ENCODE measurements at regions not wholly inside any gene's neighbourhood (a gene's known extent, or its start where the extent isn't known, plus 50 kb on each side); places are given as distances from the start of the nearest gene placed in this dataset.

GRCh38 chr16:59849716-59850115 lies 1115.6 kb upstream of the GOT2 start:
- Histone ChIP-seq H3K79me2 (ENCODE audit: insufficient read depth) (no peaks in the 10 kb centered on the region), H3K9me3 (no peaks in the 10 kb centered on the region), H3K9me2 (no peaks in the 10 kb centered on the region), H3K36me3 (replicated peaks in 1 of 2; ENCODE audit: control insufficient read depth in 1 of 2, insufficient read depth in 2 of 2, low read length in 1 of 2) (no peaks in the 10 kb centered on the region), H3K4me1 (ENCODE audit: control insufficient read depth in 1 of 2, insufficient read depth in 2 of 2, low read depth in 1 of 2, low read length in 1 of 2) (no peaks in the 10 kb centered on the region), H3K27me3 (ENCODE audit: insufficient read depth) (no peaks in the 10 kb centered on the region), H3K9ac (no peak overlapping the region), H4K20me1 (ENCODE audit: insufficient read depth) (no peaks in the 10 kb centered on the region), H3K4me3 (ENCODE audit: low read depth in 2 of 2, low read length in 1 of 2) (no peak overlapping the region), H3K27ac (ENCODE audit: low read depth in 2 of 2, low read length in 1 of 2) (no peak overlapping the region), H2AFZ (ENCODE audit: low read depth) (no peak overlapping the region), H3F3A (replicated peaks; ENCODE audit: insufficient read depth) (no peaks in the 10 kb centered on the region), H3K4me2 (no peak overlapping the region)
- 55% methylated on average over 4 of the region's 4 CpGs for WGBS (ENCODE audit: low lambda C conversion rate)
- POLR2A ChIA-PET, result no interaction called here
- CTCF ChIA-PET, result no interaction called here
- no peak for DNase-seq
- no peak for TF ChIP-seq YY1 (IDR thresholded peaks at IDR 0.05; ENCODE audit: low read depth)
- TF ChIP-seq GATA2 (CRISPR knock-in tag; IDR thresholded peaks at IDR 0.05), result no peak
- no peak for TF ChIP-seq JUND (IDR thresholded peaks at IDR 0.05)
- no peak for TF ChIP-seq EZH2phosphoT487 (IDR thresholded peaks at IDR 0.05; ENCODE audit: borderline replicate concordance, low read depth)
- no peak for TF ChIP-seq USF2 (IDR thresholded peaks at IDR 0.05; ENCODE audit: borderline replicate concordance, low read depth, low read length)
- TF ChIP-seq REST (IDR thresholded peaks at IDR 0.05; ENCODE audit: low read depth, low read length), result no peak
- TF ChIP-seq, protein P1, sequence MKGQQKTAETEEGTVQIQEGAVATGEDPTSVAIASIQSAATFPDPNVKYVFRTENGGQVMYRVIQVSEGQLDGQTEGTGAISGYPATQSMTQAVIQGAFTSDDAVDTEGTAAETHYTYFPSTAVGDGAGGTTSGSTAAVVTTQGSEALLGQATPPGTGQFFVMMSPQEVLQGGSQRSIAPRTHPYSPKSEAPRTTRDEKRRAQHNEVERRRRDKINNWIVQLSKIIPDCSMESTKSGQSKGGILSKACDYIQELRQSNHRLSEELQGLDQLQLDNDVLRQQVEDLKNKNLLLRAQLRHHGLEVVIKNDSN (IDR thresholded peaks at IDR 0.05; ENCODE audit: borderline replicate concordance, low read depth), result no peak

- Histone ChIP-seq H3K9me2 (no peaks in the 10 kb centered on the region), H3F3A (replicated peaks; ENCODE audit: insufficient read depth) (no peaks in the 10 kb centered on the region), H3K79me2 (ENCODE audit: insufficient read depth) (no peaks in the 10 kb centered on the region), H3K27me3 (ENCODE audit: insufficient read depth) (no peaks in the 10 kb centered on the region), H3K4me2 (no peak overlapping the region), H3K4me1 (ENCODE audit: control insufficient read depth in 1 of 2, insufficient read depth in 2 of 2, low read depth in 1 of 2, low read length in 1 of 2) (no peaks in the 10 kb centered on the region), H4K20me1 (ENCODE audit: insufficient read depth) (no peaks in the 10 kb centered on the region), H3K27ac (ENCODE audit: low read depth in 2 of 2, low read length in 1 of 2) (no peak overlapping the region), H3K9me3 (no peaks in the 10 kb centered on the region), H3K36me3 (replicated peaks in 1 of 2; ENCODE audit: control insufficient read depth in 1 of 2, insufficient read depth in 2 of 2, low read length in 1 of 2) (no peaks in the 10 kb centered on the region), H3K4me3 (ENCODE audit: low read depth in 2 of 2, low read length in 1 of 2) (no peak overlapping the region), H2AFZ (ENCODE audit: low read depth) (no peak overlapping the region), H3K9ac (no peak overlapping the region)
- no peak for DNase-seq
- ChIA-PET POLR2A (no interaction called here), CTCF (no interaction called here)
- TF ChIP-seq NRF1 (IDR thresholded peaks at IDR 0.05; ENCODE audit: low read depth, low read length) (no peak), MXI1 (IDR thresholded peaks at IDR 0.05; ENCODE audit: low read depth, low read length) (no peak), PBX3 (IDR thresholded peaks at IDR 0.05) (no peak), RCOR1 (IDR thresholded peaks at IDR 0.05; ENCODE audit: low read length) (no peak), SMC3 (IDR thresholded peaks at IDR 0.05; ENCODE audit: low read depth, low read length) (no peak)
- TF ChIP-seq, protein P1 (IDR thresholded peaks at IDR 0.05; ENCODE audit: borderline replicate concordance, low read depth), result no peak
- TF ChIP-seq, protein P2, sequence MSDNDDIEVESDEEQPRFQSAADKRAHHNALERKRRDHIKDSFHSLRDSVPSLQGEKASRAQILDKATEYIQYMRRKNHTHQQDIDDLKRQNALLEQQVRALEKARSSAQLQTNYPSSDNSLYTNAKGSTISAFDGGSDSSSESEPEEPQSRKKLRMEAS (IDR thresholded peaks at IDR 0.05; ENCODE audit: low read depth), result no peak
These were observed 1114.2 kb upstream of the GOT2 start for GRCh38 chr16:59848296-59848695.

All from SK-N-SH (cell line).